IPS-18c (cell line): ENCODE measurements at regions not wholly inside any gene's neighbourhood (a gene's known extent, or its start where the extent isn't known, plus 50 kb on each side); places are given as distances from the start of the nearest gene placed in this dataset.
"Not testable (repeated sequence)": the region's sequence is repeated elsewhere in the genome, so short reads cannot be mapped to it uniquely, and the experiment has no call there.

Experiments used
- H3K4me3 ChIP-seq: 2 replicates; pipeline ENCODE4 v1.7.0; 2013; ENCODE audit warnings: low read depth, mild to moderate bottlenecking, low read length, moderate library complexity; ENCODE audit not compliant: insufficient read depth
- H3K9me3 ChIP-seq: one replicate; pipeline ENCODE4 v1.6.1; 2013; ENCODE audit warnings: mild to moderate bottlenecking, low read length, moderate library complexity; ENCODE audit not compliant: control insufficient read depth, insufficient read depth

- H3K4me3 ChIP-seq, H3K9me3 ChIP-seq: not testable (repeated sequence)
Observed at GRCh38 chr1:120288814-120289600, 112.7 kb upstream of the SEC22B start.

GRCh38 chr1:120288167-120288566 lies 111.8 kb upstream of the SEC22B start:
- not testable (repeated sequence) for H3K4me3 ChIP-seq, H3K9me3 ChIP-seq

- H3K4me3 ChIP-seq, H3K9me3 ChIP-seq: not testable (repeated sequence)
Observed at GRCh38 chr1:120282744-120283464, 106.6 kb upstream of the SEC22B start.

GRCh38 chr1:120278259-120278610 lies 101.9 kb upstream of the SEC22B start:
- not testable (repeated sequence) for H3K9me3 ChIP-seq, H3K4me3 ChIP-seq

- H3K4me3 ChIP-seq, H3K9me3 ChIP-seq: not testable (repeated sequence)
Observed at GRCh38 chr1:120277428-120278258, 101.3 kb upstream of the SEC22B start.

- H3K9me3 ChIP-seq, H3K4me3 ChIP-seq: not testable (repeated sequence)
Observed at GRCh38 chr1:120276710-120277109, 100.4 kb upstream of the SEC22B start.

GRCh38 chr1:120274438-120274837 lies 98.1 kb upstream of the SEC22B start:
- H3K4me3 ChIP-seq, H3K9me3 ChIP-seq: not testable (repeated sequence)

- H3K4me3 ChIP-seq, H3K9me3 ChIP-seq: not testable (repeated sequence)
Observed at GRCh38 chr1:120273363-120273762, 97.0 kb upstream of the SEC22B start.

- H3K4me3 ChIP-seq, H3K9me3 ChIP-seq: not testable (repeated sequence)
Observed at GRCh38 chr1:120272242-120272641, 95.9 kb upstream of the SEC22B start.

GRCh38 chr1:120271561-120272221 lies 95.4 kb upstream of the SEC22B start:
- not testable (repeated sequence) for H3K9me3 ChIP-seq, H3K4me3 ChIP-seq

GRCh38 chr1:120267894-120268551 lies 91.7 kb upstream of the SEC22B start:
- not testable (repeated sequence) for H3K4me3 ChIP-seq, H3K9me3 ChIP-seq

GRCh38 chr1:120264564-120264963 lies 88.2 kb upstream of the SEC22B start:
- H3K4me3 ChIP-seq, H3K9me3 ChIP-seq: not testable (repeated sequence)

GRCh38 chr1:120262791-120263751 lies 86.8 kb upstream of the SEC22B start:
- not testable (repeated sequence) for H3K9me3 ChIP-seq, H3K4me3 ChIP-seq

GRCh38 chr1:120257778-120258105 lies 81.4 kb upstream of the SEC22B start:
- H3K9me3 ChIP-seq, H3K4me3 ChIP-seq: not testable (repeated sequence)

GRCh38 chr1:120257064-120257777 lies 80.9 kb upstream of the SEC22B start:
- not testable (repeated sequence) for H3K4me3 ChIP-seq, H3K9me3 ChIP-seq

- H3K4me3 ChIP-seq, H3K9me3 ChIP-seq: not testable (repeated sequence)
Observed at GRCh38 chr1:120250756-120251155, 74.4 kb upstream of the SEC22B start.
